ENCODE measurements at regions not wholly inside any gene's neighbourhood (a gene's known extent, or its start where the extent isn't known, plus 50 kb on each side); places are given as distances from the start of the nearest gene placed in this dataset.
A peak's percentile ranks its signal among the peaks of the same experiment; 100 is the strongest.

DNA sequence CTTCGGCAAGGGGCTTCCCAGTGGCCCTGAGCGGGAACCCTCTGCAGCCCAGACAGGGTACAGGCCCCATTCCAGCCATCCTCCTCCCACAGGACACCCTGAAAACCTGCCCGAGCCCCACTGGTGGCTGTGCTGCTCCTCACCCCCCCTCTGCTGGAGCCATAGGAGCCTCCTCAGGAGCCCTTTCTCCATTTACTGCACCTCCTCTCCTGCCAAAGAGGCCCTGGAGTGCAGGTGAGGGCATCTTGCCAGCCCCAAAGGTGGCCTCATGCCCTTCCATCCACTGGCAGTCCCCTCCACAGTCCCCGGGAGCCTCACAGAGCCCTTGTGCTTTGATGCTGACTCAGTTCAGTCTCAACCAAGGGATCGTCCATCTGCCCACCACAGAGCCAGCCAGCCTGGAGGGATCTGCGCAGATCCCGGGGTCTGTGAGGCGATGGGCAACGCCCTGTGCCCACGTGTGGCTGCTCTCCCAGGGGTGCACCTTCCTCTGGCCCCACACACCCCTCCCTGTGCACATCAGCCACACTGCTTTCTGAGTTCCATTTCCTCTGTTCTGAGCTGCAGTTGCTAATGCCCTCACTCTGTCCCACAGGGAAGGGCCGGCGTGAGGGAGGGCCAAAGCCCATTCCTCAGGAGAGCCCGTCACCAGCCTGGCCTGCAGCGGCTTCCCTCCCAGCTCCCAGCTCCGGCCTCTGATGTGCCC is 228.5 kb downstream of the DLL1 start:
- no peaks in the 10 kb centered on the region for H3K27me3 Mint-ChIP-seq (ENCODE audit: unreplicated experiment)
- DNase-seq (ENCODE audit: extremely low spot score, unreplicated experiment): peak; percentile 80
- no peak overlapping the region for H3K27ac Mint-ChIP-seq (ENCODE audit: unreplicated experiment)
- TF ChIP-seq, protein P1, sequence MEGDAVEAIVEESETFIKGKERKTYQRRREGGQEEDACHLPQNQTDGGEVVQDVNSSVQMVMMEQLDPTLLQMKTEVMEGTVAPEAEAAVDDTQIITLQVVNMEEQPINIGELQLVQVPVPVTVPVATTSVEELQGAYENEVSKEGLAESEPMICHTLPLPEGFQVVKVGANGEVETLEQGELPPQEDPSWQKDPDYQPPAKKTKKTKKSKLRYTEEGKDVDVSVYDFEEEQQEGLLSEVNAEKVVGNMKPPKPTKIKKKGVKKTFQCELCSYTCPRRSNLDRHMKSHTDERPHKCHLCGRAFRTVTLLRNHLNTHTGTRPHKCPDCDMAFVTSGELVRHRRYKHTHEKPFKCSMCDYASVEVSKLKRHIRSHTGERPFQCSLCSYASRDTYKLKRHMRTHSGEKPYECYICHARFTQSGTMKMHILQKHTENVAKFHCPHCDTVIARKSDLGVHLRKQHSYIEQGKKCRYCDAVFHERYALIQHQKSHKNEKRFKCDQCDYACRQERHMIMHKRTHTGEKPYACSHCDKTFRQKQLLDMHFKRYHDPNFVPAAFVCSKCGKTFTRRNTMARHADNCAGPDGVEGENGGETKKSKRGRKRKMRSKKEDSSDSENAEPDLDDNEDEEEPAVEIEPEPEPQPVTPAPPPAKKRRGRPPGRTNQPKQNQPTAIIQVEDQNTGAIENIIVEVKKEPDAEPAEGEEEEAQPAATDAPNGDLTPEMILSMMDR (IDR thresholded peaks at IDR 0.05): no peak
- H3K9me3 Mint-ChIP-seq (ENCODE audit: unreplicated experiment): peaks cover 14% of the 10 kb centered on the region
- no peaks in the 10 kb centered on the region for H3K36me3 Mint-ChIP-seq (ENCODE audit: unreplicated experiment)
- H3K4me3 Mint-ChIP-seq (ENCODE audit: unreplicated experiment): no peak overlapping the region
- H3K4me1 Mint-ChIP-seq (ENCODE audit: unreplicated experiment): no peaks in the 10 kb centered on the region

DNA sequence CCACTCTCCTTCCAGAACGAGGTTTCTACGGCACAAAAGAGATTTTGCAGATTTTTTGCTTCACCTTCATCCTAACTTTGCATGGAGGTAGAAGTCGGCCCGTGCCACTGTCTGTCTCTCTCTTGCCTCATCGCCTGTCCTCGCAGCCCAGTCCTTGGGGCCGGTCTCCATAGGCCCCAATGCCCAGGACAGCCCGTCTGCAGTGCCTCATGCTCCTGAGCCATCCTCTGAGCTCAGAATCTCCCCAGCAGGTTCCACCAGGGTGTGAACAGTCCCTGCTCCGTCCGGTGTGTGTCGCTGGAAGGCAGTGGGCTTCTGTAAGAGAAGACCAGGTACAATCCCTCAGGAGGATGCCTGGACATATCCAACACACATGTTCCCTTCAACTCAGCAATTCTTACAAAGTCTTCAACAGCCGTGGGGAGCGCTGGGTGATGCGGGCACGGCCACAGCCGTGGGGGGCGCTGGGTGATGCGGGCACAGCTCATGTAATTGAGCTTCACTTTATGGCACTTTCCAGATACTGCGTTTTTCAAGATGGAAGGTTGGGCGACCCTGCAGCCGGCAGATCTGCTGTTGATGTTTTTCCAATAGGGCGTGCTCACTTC is 231.9 kb downstream of the DLL1 start:
- TF ChIP-seq, protein P1 (IDR thresholded peaks at IDR 0.05): no peak

DNA sequence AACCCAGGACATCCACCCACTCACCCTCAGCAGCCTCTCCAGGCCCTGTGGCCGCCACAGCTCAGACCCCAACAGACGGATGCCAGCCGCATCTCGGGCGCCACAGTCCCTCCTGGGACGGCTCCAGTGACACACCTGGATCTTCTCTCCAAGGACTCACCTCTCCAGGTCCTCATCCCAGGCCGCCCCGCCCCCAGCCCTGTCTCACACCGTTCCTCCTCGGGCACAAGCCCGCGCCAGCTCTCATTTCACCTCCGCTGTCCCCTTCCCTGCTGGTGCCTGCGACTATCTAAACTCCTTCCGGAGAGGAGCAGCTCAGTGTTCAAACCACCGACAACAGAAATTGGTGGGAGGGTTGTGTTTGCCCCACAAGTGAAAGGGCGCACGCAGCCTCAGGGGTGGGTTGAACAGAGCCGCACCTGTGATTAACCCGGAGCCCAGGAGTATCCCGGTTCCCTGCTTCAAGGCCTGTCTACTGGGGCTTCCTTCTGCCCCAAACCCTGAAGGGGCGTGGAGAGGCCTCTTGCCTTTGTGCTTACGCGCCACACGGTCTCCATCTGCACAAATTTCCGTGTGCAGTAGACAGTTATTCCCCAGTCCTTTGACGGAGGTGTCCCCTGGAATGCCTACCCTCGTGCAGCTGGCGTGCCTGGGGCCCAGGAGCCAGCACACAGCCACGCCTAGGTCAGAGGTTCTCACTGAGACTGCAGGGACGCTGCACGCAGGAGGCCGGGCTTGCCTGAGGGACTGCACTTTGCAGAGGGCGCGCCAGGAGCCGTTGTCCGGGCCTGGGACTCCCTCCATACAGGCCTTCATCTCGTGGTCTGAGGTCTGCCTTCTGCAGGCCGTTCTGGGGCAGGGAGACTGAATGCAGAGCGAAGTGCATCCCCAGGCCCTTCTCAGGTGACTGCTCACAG is 232.7 kb downstream of the DLL1 start:
- peak; percentile 77 for DNase-seq (ENCODE audit: extremely low spot score, unreplicated experiment)
- H3K27ac Mint-ChIP-seq (ENCODE audit: unreplicated experiment): no peak overlapping the region
- no peak overlapping the region for H3K4me3 Mint-ChIP-seq (ENCODE audit: unreplicated experiment)
- no peaks in the 10 kb centered on the region for H3K27me3 Mint-ChIP-seq (ENCODE audit: unreplicated experiment)
- H3K36me3 Mint-ChIP-seq (ENCODE audit: unreplicated experiment): no peaks in the 10 kb centered on the region
- H3K4me1 Mint-ChIP-seq (ENCODE audit: unreplicated experiment): no peaks in the 10 kb centered on the region
- TF ChIP-seq, protein P1 (IDR thresholded peaks at IDR 0.05): no peak
- H3K9me3 Mint-ChIP-seq (ENCODE audit: unreplicated experiment): peaks cover 23% of the 10 kb centered on the region

More for the DNA sequence above, 231.9 kb downstream of the DLL1 start:
- H3K4me1 Mint-ChIP-seq (ENCODE audit: unreplicated experiment): no peaks in the 10 kb centered on the region
- no peaks in the 10 kb centered on the region for H3K36me3 Mint-ChIP-seq (ENCODE audit: unreplicated experiment)
- H3K27me3 Mint-ChIP-seq (ENCODE audit: unreplicated experiment): no peaks in the 10 kb centered on the region
- no peak overlapping the region for H3K27ac Mint-ChIP-seq (ENCODE audit: unreplicated experiment)
- DNase-seq (ENCODE audit: extremely low spot score, unreplicated experiment): peak; percentile 75
- H3K4me3 Mint-ChIP-seq (ENCODE audit: unreplicated experiment): no peak overlapping the region
- peaks cover 23% of the 10 kb centered on the region for H3K9me3 Mint-ChIP-seq (ENCODE audit: unreplicated experiment)

DNA sequence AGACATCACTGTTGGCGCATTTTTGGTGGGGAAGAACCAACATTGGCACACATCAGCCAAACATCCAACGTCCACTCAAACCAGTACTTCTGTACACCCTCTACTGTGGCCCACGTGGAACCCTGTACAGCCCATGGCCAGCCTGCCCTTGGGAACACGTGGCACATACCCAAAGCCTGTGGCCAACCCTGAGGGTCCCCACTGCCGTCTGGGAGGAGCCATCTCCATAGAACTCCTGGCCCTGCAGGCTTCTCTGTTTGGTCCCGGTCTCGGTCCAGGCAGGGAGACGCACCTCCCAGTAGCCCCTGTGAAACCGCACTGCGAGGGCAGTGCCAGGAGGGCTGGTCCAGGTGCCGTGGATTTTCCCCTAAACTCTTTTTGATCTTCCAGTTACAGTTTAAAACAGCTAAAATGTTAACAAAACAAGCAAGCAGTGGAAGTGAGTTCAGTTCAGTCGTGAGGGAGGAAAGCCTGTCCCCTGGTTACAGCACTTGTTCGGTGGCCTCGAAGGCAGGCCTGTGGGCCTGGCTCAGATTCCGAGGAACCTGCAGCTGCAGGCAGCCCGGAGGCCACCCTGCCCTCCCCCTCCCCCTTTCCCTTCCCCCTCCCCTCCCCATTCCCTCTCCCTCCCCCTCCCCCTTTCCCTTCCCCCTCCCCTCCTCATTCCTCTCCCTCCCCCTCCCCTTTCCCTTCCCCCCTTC is 233.7 kb downstream of the DLL1 start:
- Mint-ChIP-seq H3K27me3 (ENCODE audit: unreplicated experiment) (no peaks in the 10 kb centered on the region), H3K36me3 (ENCODE audit: unreplicated experiment) (no peaks in the 10 kb centered on the region), H3K4me3 (ENCODE audit: unreplicated experiment) (no peak overlapping the region), H3K4me1 (ENCODE audit: unreplicated experiment) (no peaks in the 10 kb centered on the region), H3K9me3 (ENCODE audit: unreplicated experiment) (peaks cover 23% of the 10 kb centered on the region), H3K27ac (ENCODE audit: unreplicated experiment) (no peak overlapping the region)
- DNase-seq (ENCODE audit: extremely low spot score, unreplicated experiment): peak; percentile 66
- TF ChIP-seq, protein P1 (IDR thresholded peaks at IDR 0.05): no peak

All from osteocyte (in vitro differentiated cells).